Nephron progenitor cell (in vitro differentiated cells): ENCODE measurements at regions not wholly inside any gene's neighbourhood (a gene's known extent, or its start where the extent isn't known, plus 50 kb on each side); places are given as distances from the start of the nearest gene placed in this dataset.

Experiments used
- DNase-seq: peaks from one replicate; pipeline ENCODE4 v3.0.0; 2021
- H3K27ac Mint-ChIP-seq: 2 replicates; pipeline ENCODE4 v1.8.0; 2021; ENCODE audit warnings: mild to moderate bottlenecking, moderate library complexity, mixed read lengths
- H3K27me3 Mint-ChIP-seq: 2 replicates; pipeline ENCODE4 v1.8.0; 2021; ENCODE audit warnings: mild to moderate bottlenecking, low read depth, mixed read lengths; ENCODE audit not compliant: poor library complexity
- H3K36me3 Mint-ChIP-seq: 2 replicates; pipeline ENCODE4 v1.8.0; 2021; ENCODE audit warnings: low read depth, mixed read lengths
- H3K4me1 Mint-ChIP-seq: 2 replicates; pipeline ENCODE4 v1.8.0; 2021; ENCODE audit warnings: mixed read lengths
- H3K4me3 Mint-ChIP-seq: 2 replicates; pipeline ENCODE4 v1.8.0; 2021; ENCODE audit warnings: mild to moderate bottlenecking, moderate library complexity, mixed read lengths
- H3K9me3 Mint-ChIP-seq: 2 replicates; pipeline ENCODE4 v1.8.0; 2021; ENCODE audit warnings: mild to moderate bottlenecking, moderate library complexity, mixed read lengths
- CTCF ChIP-seq: fragments of 200-600 bp; sonication (generic); IDR thresholded peaks from 2 replicates; pipeline ENCODE4 v1.5.0; 2021; ENCODE audit warnings: antibody characterized with exemption

- peaks cover 6% of the 10 kb centered on the region for H3K9me3 Mint-ChIP-seq
- H3K27me3 Mint-ChIP-seq, result peaks cover 51% of the 10 kb centered on the region
- H3K36me3 Mint-ChIP-seq, result no peaks in the 10 kb centered on the region
- no peak for DNase-seq
- no peak for TF ChIP-seq CTCF
- peak overlapping the region; percentile 90 for H3K4me3 Mint-ChIP-seq
- H3K4me1 Mint-ChIP-seq, result peaks cover 15% of the 10 kb centered on the region
- no peak overlapping the region for H3K27ac Mint-ChIP-seq
Measured at GRCh38 chr5:54882841-54883240, 102.6 kb downstream of the ESM1 start.

DNA sequence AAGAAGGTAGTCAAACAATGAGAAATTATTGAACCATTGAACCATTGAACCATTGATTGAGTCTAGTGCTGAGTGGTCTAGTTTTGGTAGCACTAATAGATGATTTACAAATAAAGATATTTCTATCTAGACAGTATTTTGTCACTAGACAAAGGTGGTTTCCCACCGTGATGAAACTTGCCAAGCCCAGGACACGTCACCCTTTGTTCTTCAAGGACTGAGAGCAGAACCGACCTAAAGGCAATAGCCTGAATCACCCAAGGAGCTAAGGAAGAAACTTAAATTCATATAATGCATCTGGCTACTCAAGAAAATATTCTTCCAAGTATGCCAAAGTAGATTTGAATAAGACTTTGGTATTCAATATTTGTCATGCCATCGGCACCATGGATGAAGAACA lies 103.3 kb downstream of the ESM1 start:
- H3K27ac Mint-ChIP-seq, result no peak overlapping the region
- H3K27me3 Mint-ChIP-seq, result peaks cover 48% of the 10 kb centered on the region
- H3K36me3 Mint-ChIP-seq, result no peaks in the 10 kb centered on the region
- peaks cover 6% of the 10 kb centered on the region for H3K9me3 Mint-ChIP-seq
- TF ChIP-seq CTCF, result no peak
- peak overlapping the region; percentile 53 for H3K4me3 Mint-ChIP-seq
- H3K4me1 Mint-ChIP-seq, result peaks cover 15% of the 10 kb centered on the region
- DNase-seq, result no peak

DNA sequence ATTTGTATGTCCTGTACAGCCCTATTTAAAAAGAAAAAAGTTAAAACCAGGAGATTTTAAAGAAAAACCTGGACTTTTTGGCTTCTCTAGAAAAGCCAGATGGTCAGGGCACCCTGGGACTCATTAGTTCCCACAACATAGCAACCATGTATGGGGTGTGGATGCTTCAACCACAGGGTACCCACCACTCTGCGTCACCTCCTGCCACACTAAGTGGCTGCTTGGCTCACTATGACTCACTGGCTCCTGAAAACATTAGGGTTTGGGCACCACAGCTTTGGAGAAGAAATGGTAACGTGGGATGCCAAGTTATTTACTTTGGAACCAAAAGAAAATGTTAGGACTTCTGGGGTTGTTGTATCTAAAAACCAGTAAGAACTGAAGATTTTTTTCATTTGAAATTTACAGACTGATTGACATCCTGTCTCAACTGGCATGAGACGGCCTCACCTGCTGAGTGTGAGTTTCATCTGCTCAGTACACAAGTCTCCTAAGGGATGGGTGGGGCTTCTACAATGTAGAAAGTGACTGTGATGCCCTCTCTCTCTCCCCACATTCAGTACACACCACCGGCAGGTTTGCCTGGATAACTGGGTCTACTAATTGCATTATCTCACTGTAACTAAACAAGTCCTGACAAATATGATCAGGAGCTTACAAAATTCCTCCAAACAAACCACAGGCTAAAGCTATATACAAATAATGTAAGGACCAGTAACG lies 103.9 kb downstream of the ESM1 start:
- Mint-ChIP-seq H3K27me3 (peaks cover 43% of the 10 kb centered on the region), H3K27ac (no peak overlapping the region), H3K36me3 (no peaks in the 10 kb centered on the region), H3K4me1 (peaks cover 15% of the 10 kb centered on the region), H3K9me3 (peaks cover 6% of the 10 kb centered on the region), H3K4me3 (no peak overlapping the region)
- TF ChIP-seq CTCF, result no peak
- DNase-seq, result no peak

GRCh38 chr5:54876976-54877375 lies 108.4 kb downstream of the ESM1 start:
- H3K27me3 Mint-ChIP-seq, result peaks cover 10% of the 10 kb centered on the region
- H3K9me3 Mint-ChIP-seq, result no peaks in the 10 kb centered on the region
- no peak overlapping the region for H3K4me3 Mint-ChIP-seq
- no peaks in the 10 kb centered on the region for H3K36me3 Mint-ChIP-seq
- no peaks in the 10 kb centered on the region for H3K4me1 Mint-ChIP-seq
- DNase-seq, result no peak
- H3K27ac Mint-ChIP-seq, result no peak overlapping the region
- no peak for TF ChIP-seq CTCF

DNA sequence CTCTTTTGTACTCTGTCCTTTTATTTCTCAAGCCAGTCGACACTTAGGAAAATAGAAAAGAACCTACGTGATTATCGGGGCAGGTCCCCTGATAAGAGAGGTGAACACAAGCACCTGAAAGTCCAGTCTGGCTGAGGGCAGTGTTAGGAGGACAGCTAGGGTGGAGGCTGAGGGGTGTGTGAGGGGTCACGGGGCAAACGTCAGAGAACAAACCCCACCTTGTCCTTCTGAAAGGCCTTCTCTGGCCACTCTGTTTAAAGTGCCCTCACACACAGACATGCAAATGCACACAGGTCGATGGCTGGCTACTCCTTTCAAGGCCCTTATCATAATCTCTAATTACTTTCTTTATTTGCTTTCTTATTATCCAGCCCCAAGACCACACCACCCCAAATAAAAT lies 108.8 kb downstream of the ESM1 start:
- no peak for DNase-seq
- Mint-ChIP-seq H3K4me3 (no peak overlapping the region), H3K27ac (no peak overlapping the region), H3K4me1 (peaks cover 2% of the 10 kb centered on the region), H3K36me3 (no peaks in the 10 kb centered on the region), H3K9me3 (no peaks in the 10 kb centered on the region), H3K27me3 (peaks cover 6% of the 10 kb centered on the region)
- TF ChIP-seq CTCF, result no peak

GRCh38 chr5:54874337-54875021 lies 110.9 kb downstream of the ESM1 start:
- no peaks in the 10 kb centered on the region for H3K36me3 Mint-ChIP-seq
- H3K4me1 Mint-ChIP-seq, result peaks cover 8% of the 10 kb centered on the region
- no peak for TF ChIP-seq CTCF
- no peak overlapping the region for H3K27ac Mint-ChIP-seq
- no peak overlapping the region for H3K4me3 Mint-ChIP-seq
- peaks cover 9% of the 10 kb centered on the region for H3K27me3 Mint-ChIP-seq
- no peaks in the 10 kb centered on the region for H3K9me3 Mint-ChIP-seq
- no peak for DNase-seq
